AG09319 (cell line): ENCODE measurements at regions not wholly inside any gene's neighbourhood (a gene's known extent, or its start where the extent isn't known, plus 50 kb on each side); places are given as distances from the start of the nearest gene placed in this dataset.
A peak's percentile ranks its signal among the peaks of the same experiment; 100 is the strongest.

Source experiments
- DNase-seq: peaks from one replicate; pipeline ENCODE4 v3.0.0-alpha.2; 2010; ENCODE audit warnings: low read depth; ENCODE audit errors: extremely low read depth
- CTCF ChIP-seq: IDR thresholded peaks from 2 replicates; pipeline ENCODE4 v1.5.1; 2011; ENCODE audit warnings: low read depth, mild to moderate bottlenecking, inconsistent platforms, low read length, moderate library complexity

- TF ChIP-seq CTCF = no peak
- no peak for DNase-seq
These were observed 395.1 kb upstream of the ANKRD30A start for GRCh38 chr10:36730316-36730715.

- DNase-seq = no peak
- no peak for TF ChIP-seq CTCF
These were observed 396.8 kb upstream of the ANKRD30A start for GRCh38 chr10:36728626-36729025.

- peak; percentile 51 for TF ChIP-seq CTCF
- DNase-seq = peak; percentile 53
These were observed 399.5 kb upstream of the ANKRD30A start for GRCh38 chr10:36725581-36726520.

- TF ChIP-seq CTCF = no peak
- DNase-seq = no peak
These were observed 402.6 kb upstream of the ANKRD30A start for GRCh38 chr10:36722777-36723176.

- TF ChIP-seq CTCF = no peak
- DNase-seq = no peak
These were observed 403.5 kb upstream of the ANKRD30A start for GRCh38 chr10:36721871-36722270.

GRCh38 chr10:36720895-36721294, 404.5 kb upstream of the ANKRD30A start:
- TF ChIP-seq CTCF = no peak

GRCh38 chr10:36717118-36717517, 408.3 kb upstream of the ANKRD30A start:
- no peak for TF ChIP-seq CTCF

More at GRCh38 chr10:36720895-36721294, 404.5 kb upstream of the ANKRD30A start:
- no peak for DNase-seq

More at GRCh38 chr10:36717118-36717517, 408.3 kb upstream of the ANKRD30A start:
- DNase-seq = no peak
